A549 (cell line): ENCODE measurements at regions not wholly inside any gene's neighbourhood (a gene's known extent, or its start where the extent isn't known, plus 50 kb on each side); places are given as distances from the start of the nearest gene placed in this dataset.

Experiments used
- CEBPB ChIP-seq, 2 experiments: fragments of >200 bp in 1 of 2; sonication (Bioruptor Twin) in 1 of 2; formaldehyde crosslinking in 1 of 2; IDR thresholded peaks; 2 replicates each; pipeline ENCODE4 v1.6.1; 2012 to 2016
- CHD2 ChIP-seq: fragments of 150-350 bp; IDR thresholded peaks from 2 replicates; pipeline ENCODE4 v1.6.1; 2014; ENCODE audit warnings: low read length; ENCODE audit not compliant: partially characterized antibody
- EHF ChIP-seq: fragments of 250-450 bp; sonication (Bioruptor Pico); IDR thresholded peaks from 2 replicates; pipeline ENCODE4 v1.5.0; 2020; ENCODE audit warnings: mild to moderate bottlenecking
- EP300 ChIP-seq, 2 experiments: fragments of >200 bp; sonication (Bioruptor Twin); formaldehyde crosslinking; IDR thresholded peaks; 2 replicates in 1 of 2; 3 replicates in 1 of 2; pipeline ENCODE4 v1.6.1; 2016 to 2017
- KDM5A ChIP-seq: fragments of 200-600 bp; sonication (generic); IDR thresholded peaks from 2 replicates; pipeline ENCODE4 v1.6.1; 2016; ENCODE audit warnings: antibody characterized with exemption, mild to moderate bottlenecking
- NFE2L2 ChIP-seq: fragments of 150-350 bp; conservative IDR thresholded peaks from 2 replicates; pipeline ENCODE4 v1.6.1; 2014; ENCODE audit warnings: low read length
- POLR2A ChIP-seq: IDR thresholded peaks from 2 replicates; pipeline ENCODE4 v1.6.1; 2012; ENCODE audit warnings: mild to moderate bottlenecking, low read length
- RAD21 ChIP-seq, 2 experiments: fragments of >200 bp in 1 of 2; sonication (Bioruptor Twin) in 1 of 2; formaldehyde crosslinking in 1 of 2; IDR thresholded peaks in 1 of 2; conservative IDR thresholded peaks in 1 of 2; 2 replicates in 1 of 2; 3 replicates in 1 of 2; pipeline ENCODE4 v1.6.1; 2012 to 2018; ENCODE audit warnings: inconsistent platforms in 1 of 2
- RFX5 ChIP-seq: fragments of 450-650 bp; IDR thresholded peaks from 2 replicates; pipeline ENCODE4 v1.7.1; 2014; ENCODE audit warnings: antibody characterized with exemption, mild to moderate bottlenecking, moderate library complexity
- SMC3 ChIP-seq: fragments of >200 bp; sonication (Bioruptor Twin); formaldehyde crosslinking; IDR thresholded peaks from 3 replicates; pipeline ENCODE4 v1.6.1; 2018; ENCODE audit warnings: inconsistent platforms
- TF ChIP-seq, protein P1 (sequence below): fragments of >200 bp; sonication (Bioruptor Twin); formaldehyde crosslinking; IDR thresholded peaks from 3 replicates; pipeline ENCODE4 v1.5.1; 2016
- TF ChIP-seq, protein P2 (sequence below): fragments of 450-650 bp; IDR thresholded peaks from 2 replicates; pipeline ENCODE4 v1.6.1; 2014; ENCODE audit warnings: antibody characterized with exemption
- TF ChIP-seq, protein P3 (sequence below): fragments of >200 bp; sonication (Bioruptor Twin); formaldehyde crosslinking; IDR thresholded peaks from 2 replicates; pipeline ENCODE4 v1.6.1; 2016
- TF ChIP-seq, protein P4 (sequence below): fragments of 250-450 bp; sonication (Bioruptor Pico); IDR thresholded peaks from 2 replicates; pipeline ENCODE4 v1.5.0; 2021; ENCODE audit warnings: mild to moderate bottlenecking, moderate library complexity, borderline replicate concordance

DNA sequence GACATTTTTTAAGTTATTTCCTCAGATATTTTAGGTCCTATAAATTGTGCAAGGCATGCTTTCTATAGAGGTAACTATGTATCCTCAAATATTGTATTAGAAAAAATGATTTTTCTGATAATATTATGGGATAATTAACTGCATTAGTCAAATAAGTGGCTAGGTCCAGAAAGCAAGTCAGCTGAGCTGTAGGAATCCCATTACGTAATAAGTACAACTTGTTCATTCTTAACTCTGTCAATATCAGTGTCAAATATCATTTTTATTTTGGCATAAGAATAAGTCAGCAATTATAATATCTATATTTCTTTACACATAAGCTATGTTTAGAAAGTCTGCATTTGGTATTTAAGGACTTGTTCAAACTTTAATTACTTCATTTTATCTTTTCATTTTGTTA, 830.9 kb upstream of the GJE1 start:
- no peak for TF ChIP-seq CEBPB (IDR thresholded peaks at IDR 0.05)
- no peak for TF ChIP-seq EP300 (IDR thresholded peaks at IDR 0.05)
- no peak for TF ChIP-seq SMC3
- TF ChIP-seq, protein P1, sequence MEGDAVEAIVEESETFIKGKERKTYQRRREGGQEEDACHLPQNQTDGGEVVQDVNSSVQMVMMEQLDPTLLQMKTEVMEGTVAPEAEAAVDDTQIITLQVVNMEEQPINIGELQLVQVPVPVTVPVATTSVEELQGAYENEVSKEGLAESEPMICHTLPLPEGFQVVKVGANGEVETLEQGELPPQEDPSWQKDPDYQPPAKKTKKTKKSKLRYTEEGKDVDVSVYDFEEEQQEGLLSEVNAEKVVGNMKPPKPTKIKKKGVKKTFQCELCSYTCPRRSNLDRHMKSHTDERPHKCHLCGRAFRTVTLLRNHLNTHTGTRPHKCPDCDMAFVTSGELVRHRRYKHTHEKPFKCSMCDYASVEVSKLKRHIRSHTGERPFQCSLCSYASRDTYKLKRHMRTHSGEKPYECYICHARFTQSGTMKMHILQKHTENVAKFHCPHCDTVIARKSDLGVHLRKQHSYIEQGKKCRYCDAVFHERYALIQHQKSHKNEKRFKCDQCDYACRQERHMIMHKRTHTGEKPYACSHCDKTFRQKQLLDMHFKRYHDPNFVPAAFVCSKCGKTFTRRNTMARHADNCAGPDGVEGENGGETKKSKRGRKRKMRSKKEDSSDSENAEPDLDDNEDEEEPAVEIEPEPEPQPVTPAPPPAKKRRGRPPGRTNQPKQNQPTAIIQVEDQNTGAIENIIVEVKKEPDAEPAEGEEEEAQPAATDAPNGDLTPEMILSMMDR = no peak
- TF ChIP-seq POLR2A = no peak
- TF ChIP-seq, protein P2, sequence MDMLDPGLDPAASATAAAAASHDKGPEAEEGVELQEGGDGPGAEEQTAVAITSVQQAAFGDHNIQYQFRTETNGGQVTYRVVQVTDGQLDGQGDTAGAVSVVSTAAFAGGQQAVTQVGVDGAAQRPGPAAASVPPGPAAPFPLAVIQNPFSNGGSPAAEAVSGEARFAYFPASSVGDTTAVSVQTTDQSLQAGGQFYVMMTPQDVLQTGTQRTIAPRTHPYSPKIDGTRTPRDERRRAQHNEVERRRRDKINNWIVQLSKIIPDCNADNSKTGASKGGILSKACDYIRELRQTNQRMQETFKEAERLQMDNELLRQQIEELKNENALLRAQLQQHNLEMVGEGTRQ = no peak
- TF ChIP-seq KDM5A = no peak
- TF ChIP-seq CHD2 = no peak
- TF ChIP-seq, protein P3, sequence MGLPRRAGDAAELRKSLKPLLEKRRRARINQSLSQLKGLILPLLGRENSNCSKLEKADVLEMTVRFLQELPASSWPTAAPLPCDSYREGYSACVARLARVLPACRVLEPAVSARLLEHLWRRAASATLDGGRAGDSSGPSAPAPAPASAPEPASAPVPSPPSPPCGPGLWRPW = no peak
- TF ChIP-seq, protein P4, sequence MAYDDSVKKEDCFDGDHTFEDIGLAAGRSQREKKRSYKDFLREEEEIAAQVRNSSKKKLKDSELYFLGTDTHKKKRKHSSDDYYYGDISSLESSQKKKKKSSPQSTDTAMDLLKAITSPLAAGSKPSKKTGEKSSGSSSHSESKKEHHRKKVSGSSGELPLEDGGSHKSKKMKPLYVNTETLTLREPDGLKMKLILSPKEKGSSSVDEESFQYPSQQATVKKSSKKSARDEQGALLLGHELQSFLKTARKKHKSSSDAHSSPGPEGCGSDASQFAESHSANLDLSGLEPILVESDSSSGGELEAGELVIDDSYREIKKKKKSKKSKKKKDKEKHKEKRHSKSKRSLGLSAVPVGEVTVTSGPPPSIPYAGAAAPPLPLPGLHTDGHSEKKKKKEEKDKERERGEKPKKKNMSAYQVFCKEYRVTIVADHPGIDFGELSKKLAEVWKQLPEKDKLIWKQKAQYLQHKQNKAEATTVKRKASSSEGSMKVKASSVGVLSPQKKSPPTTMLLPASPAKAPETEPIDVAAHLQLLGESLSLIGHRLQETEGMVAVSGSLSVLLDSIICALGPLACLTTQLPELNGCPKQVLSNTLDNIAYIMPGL (CRISPR knock-in tag) = no peak
- TF ChIP-seq EHF (CRISPR knock-in tag) = no peak
- no peak for TF ChIP-seq NFE2L2
- TF ChIP-seq RFX5 = no peak
- TF ChIP-seq RAD21 (conservative IDR thresholded peaks at IDR 0.05 in 1 of 2, IDR thresholded peaks at IDR 0.05 in 1 of 2) = no peak
